ENCODE measurements at regions not wholly inside any gene's neighbourhood (a gene's known extent, or its start where the extent isn't known, plus 50 kb on each side); places are given as distances from the start of the nearest gene placed in this dataset.

DNA sequence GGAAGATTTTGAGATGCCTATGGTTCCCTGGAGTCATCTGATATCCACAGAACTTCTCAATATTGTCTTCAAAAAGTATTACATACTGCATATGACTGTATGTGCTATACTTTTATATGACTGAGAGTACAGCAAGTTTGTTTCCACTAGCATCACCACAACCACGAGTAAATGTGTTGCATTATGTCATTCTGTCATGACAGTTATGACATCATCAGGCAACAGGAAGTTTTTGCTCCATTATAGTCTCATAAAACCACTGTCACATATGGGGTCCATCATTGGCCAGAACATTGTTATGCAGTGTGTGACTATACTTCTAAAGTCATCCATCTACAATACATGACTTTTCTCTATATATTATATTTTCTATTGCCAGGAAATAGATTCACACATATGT is 831.7 kb downstream of the SEMA5A start:
- no peaks in the 10 kb centered on the region for H3K27me3 ChIP-seq
- no peak for DNase-seq
- ATAC-seq = no peak
- no peaks in the 10 kb centered on the region for H3K9me3 ChIP-seq
- intact Hi-C loops (cut with DNase I) = no loop called here
- no peaks in the 10 kb centered on the region for H3K4me1 ChIP-seq
- no peak overlapping the region for H3K4me3 ChIP-seq
- H3K36me3 ChIP-seq = no peaks in the 10 kb centered on the region
- H3K27ac ChIP-seq = no peak overlapping the region
- no peak for TF ChIP-seq CTCF (IDR thresholded peaks at IDR 0.05)

- Histone ChIP-seq H3K27ac (no peak overlapping the region), H3K36me3 (no peaks in the 10 kb centered on the region), H3K4me3 (no peak overlapping the region), H3K4me1 (no peaks in the 10 kb centered on the region), H3K9me3 (no peaks in the 10 kb centered on the region), H3K27me3 (no peaks in the 10 kb centered on the region)
- no peak for DNase-seq
- ATAC-seq = no peak
- TF ChIP-seq CTCF (IDR thresholded peaks at IDR 0.05) = no peak
- intact Hi-C loops (cut with DNase I) = no loop called here
Measured at GRCh38 chr5:8714861-8715260, 831.0 kb downstream of the SEMA5A start.

DNA sequence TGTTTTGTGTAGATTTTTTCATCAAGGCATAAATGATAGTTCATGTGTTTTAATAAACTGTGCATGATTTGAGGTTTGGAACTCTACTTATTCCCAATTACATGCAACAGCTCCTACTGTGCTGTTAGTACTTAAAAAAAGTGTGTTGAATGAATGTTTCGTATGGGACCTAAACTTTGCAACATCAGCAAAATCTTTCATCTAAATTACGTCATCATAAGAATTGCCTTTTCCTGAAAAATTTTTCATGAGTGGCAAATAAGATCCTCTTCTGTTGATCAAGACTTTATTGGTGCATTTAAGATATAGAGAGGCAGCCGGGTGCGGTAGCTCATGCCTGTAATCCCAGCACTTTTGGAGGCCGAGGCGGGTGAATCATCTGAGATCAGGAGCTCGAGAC is 826.1 kb downstream of the SEMA5A start:
- Histone ChIP-seq H3K27ac (no peak overlapping the region), H3K4me3 (no peak overlapping the region), H3K4me1 (no peaks in the 10 kb centered on the region), H3K36me3 (no peaks in the 10 kb centered on the region), H3K27me3 (no peaks in the 10 kb centered on the region), H3K9me3 (no peaks in the 10 kb centered on the region)
- no peak for DNase-seq
- intact Hi-C loops (cut with DNase I) = no loop called here
- ATAC-seq = no peak
- no peak for TF ChIP-seq CTCF (IDR thresholded peaks at IDR 0.05)

DNA sequence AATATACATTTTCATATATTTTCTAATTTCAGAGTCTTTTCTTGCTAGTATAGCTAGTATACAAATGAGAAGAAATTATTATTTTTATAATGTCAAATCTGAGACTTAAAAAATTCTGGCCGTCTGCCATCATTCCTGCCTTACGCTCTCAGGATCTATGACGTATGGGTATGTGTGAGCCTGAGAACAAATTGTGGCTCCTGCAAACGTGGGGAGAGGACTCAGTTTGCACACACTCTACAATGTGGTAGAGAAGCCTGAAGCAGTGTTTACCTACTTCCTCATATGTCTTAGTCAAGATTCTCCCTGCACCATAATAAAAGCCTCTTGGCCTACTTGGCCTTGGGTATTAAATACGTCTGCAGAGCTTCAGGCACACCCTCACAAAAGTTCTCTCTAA is 825.4 kb downstream of the SEMA5A start:
- no peak overlapping the region for H3K27ac ChIP-seq
- no peaks in the 10 kb centered on the region for H3K36me3 ChIP-seq
- no peaks in the 10 kb centered on the region for H3K9me3 ChIP-seq
- intact Hi-C loops (cut with DNase I) = no loop called here
- no peak for ATAC-seq
- no peak for DNase-seq
- no peak overlapping the region for H3K4me3 ChIP-seq
- no peaks in the 10 kb centered on the region for H3K4me1 ChIP-seq
- no peak for TF ChIP-seq CTCF (IDR thresholded peaks at IDR 0.05)
- no peaks in the 10 kb centered on the region for H3K27me3 ChIP-seq

DNA sequence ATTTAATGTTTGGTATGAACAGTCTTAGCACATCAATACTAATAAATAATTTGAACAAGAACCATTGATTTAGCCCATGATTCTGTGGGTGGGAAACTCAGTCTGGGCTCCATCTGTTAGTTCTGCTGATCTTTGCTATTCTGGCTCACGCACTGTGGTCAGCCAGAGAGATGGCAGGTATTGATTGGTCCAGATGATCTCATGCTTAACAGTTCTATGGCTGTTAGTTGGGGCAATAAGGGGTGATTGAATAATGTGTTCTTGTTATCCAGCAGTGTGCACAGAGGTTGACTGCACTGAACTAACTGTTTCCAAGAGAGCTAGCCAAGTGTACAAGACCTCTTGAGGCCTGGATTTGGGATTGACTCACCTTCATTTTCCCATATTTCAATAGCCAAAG is 824.3 kb downstream of the SEMA5A start:
- no peaks in the 10 kb centered on the region for H3K36me3 ChIP-seq

More for the DNA sequence above, 824.3 kb downstream of the SEMA5A start:
- ATAC-seq (no peak), DNase-seq (no peak)
- Histone ChIP-seq H3K27me3 (no peaks in the 10 kb centered on the region), H3K4me1 (no peaks in the 10 kb centered on the region), H3K9me3 (no peaks in the 10 kb centered on the region), H3K27ac (no peak overlapping the region), H3K4me3 (no peak overlapping the region)
- no peak for TF ChIP-seq CTCF (IDR thresholded peaks at IDR 0.05)
- intact Hi-C loops (cut with DNase I) = no loop called here
